ENCODE measurements at regions not wholly inside any gene's neighbourhood (a gene's known extent, or its start where the extent isn't known, plus 50 kb on each side); places are given as distances from the start of the nearest gene placed in this dataset.

DNA sequence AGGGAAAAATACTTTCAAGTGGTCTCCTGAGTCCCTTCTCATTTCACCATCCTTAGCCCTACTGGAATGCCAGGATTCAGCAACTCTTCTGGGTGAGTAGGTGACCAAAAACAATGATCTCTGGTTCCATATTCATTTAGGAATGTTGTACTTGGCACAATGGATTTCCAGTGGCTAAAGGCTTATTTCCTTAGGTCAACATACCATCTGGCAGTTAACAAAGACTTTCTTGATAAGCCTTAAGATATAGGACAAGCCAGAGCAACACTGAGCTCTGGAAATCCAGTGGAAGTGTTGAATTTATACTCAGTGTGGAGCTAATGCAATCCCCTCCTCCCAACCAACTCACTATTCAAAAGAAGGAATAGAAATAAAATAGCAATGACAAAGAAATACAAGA lies 139.4 kb upstream of the EMCN start:
- TF ChIP-seq, protein P1, sequence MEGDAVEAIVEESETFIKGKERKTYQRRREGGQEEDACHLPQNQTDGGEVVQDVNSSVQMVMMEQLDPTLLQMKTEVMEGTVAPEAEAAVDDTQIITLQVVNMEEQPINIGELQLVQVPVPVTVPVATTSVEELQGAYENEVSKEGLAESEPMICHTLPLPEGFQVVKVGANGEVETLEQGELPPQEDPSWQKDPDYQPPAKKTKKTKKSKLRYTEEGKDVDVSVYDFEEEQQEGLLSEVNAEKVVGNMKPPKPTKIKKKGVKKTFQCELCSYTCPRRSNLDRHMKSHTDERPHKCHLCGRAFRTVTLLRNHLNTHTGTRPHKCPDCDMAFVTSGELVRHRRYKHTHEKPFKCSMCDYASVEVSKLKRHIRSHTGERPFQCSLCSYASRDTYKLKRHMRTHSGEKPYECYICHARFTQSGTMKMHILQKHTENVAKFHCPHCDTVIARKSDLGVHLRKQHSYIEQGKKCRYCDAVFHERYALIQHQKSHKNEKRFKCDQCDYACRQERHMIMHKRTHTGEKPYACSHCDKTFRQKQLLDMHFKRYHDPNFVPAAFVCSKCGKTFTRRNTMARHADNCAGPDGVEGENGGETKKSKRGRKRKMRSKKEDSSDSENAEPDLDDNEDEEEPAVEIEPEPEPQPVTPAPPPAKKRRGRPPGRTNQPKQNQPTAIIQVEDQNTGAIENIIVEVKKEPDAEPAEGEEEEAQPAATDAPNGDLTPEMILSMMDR (IDR thresholded peaks at IDR 0.05; ENCODE audit: insufficient read depth, low read length, poor library complexity, severe bottlenecking): no peak
- H3K36me3 ChIP-seq (ENCODE audit: control insufficient read depth, insufficient read depth, low read length): no peaks in the 10 kb centered on the region
- H3K27me3 ChIP-seq (ENCODE audit: control insufficient read depth, insufficient read depth, low read length): no peaks in the 10 kb centered on the region
- DNase-seq (ENCODE audit: low read depth): no peak
- no peak overlapping the region for H3K4me3 ChIP-seq (ENCODE audit: low read depth, low read length)

DNA sequence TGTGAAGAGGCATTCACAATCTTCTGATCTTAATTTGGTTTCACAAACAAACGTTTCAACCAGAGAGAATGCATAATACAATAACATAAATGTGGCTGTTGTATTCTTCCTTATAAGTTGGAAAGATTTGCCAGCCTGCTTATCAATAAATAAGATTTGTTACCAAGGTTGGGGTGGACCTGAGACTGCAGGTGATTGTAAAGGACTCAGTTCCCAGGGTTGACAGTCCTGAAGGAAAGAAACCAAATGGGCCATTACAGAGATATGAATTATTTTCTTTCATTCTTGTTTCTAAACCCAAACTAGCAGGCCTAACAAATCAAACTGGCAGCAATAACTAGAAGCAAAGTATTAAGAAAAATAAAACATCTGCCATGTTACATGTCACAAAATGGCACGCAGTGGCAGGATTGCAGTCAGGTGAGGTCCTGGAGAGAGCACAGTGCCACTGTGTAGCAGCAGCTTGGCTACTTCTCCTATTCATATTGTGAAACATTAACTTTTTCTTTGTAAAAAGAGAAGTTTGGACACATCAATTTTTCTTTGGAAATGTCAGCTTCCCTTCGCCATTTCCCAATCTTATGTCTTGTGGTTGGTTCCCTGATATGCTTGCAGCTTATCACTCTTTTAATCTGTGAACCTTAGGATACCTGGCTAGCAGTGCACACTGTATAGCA lies 133.8 kb upstream of the EMCN start:
- TF ChIP-seq, protein P1 (IDR thresholded peaks at IDR 0.05; ENCODE audit: insufficient read depth, low read length, poor library complexity, severe bottlenecking): no peak
- DNase-seq (ENCODE audit: low read depth): no peak
- Histone ChIP-seq H3K36me3 (ENCODE audit: control insufficient read depth, insufficient read depth, low read length) (no peaks in the 10 kb centered on the region), H3K4me3 (ENCODE audit: low read depth, low read length) (no peak overlapping the region), H3K27me3 (ENCODE audit: control insufficient read depth, insufficient read depth, low read length) (no peaks in the 10 kb centered on the region)

- no peak overlapping the region for H3K4me3 ChIP-seq (ENCODE audit: low read depth, low read length)
- TF ChIP-seq, protein P1 (IDR thresholded peaks at IDR 0.05; ENCODE audit: insufficient read depth, low read length, poor library complexity, severe bottlenecking): no peak
- H3K27me3 ChIP-seq (ENCODE audit: control insufficient read depth, insufficient read depth, low read length): no peaks in the 10 kb centered on the region
- DNase-seq (ENCODE audit: low read depth): no peak
- H3K36me3 ChIP-seq (ENCODE audit: control insufficient read depth, insufficient read depth, low read length): no peaks in the 10 kb centered on the region
These were observed 131.6 kb upstream of the EMCN start for GRCh38 chr4:100649417-100649816.

GRCh38 chr4:100644150-100644549 lies 126.3 kb upstream of the EMCN start:
- TF ChIP-seq, protein P1 (IDR thresholded peaks at IDR 0.05; ENCODE audit: insufficient read depth, low read length, poor library complexity, severe bottlenecking): no peak
- no peak for DNase-seq (ENCODE audit: low read depth)
- Histone ChIP-seq H3K4me3 (ENCODE audit: low read depth, low read length) (no peak overlapping the region), H3K27me3 (ENCODE audit: control insufficient read depth, insufficient read depth, low read length) (no peaks in the 10 kb centered on the region), H3K36me3 (ENCODE audit: control insufficient read depth, insufficient read depth, low read length) (no peaks in the 10 kb centered on the region)

DNA sequence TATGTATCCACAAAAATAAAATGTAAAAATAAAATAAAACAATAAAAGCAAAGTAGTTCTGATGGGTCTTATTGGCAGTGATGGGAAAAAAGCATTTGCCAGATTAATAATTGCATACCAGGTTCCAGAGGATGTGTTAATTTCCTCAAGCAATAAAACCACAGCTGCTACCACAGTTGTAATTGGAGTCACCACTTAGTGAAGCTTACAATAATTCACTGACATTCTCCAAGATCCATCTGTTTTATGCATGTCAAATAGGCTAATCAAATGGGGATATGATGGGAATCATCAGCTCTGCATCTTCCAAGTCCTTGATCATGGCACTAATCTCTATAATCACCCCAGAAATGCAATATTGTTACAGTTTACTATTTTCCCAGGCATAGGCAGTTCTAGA lies 123.5 kb upstream of the EMCN start:
- Histone ChIP-seq H3K4me3 (ENCODE audit: low read depth, low read length) (no peak overlapping the region), H3K36me3 (ENCODE audit: control insufficient read depth, insufficient read depth, low read length) (no peaks in the 10 kb centered on the region), H3K27me3 (ENCODE audit: control insufficient read depth, insufficient read depth, low read length) (no peaks in the 10 kb centered on the region)
- TF ChIP-seq, protein P1 (IDR thresholded peaks at IDR 0.05; ENCODE audit: insufficient read depth, low read length, poor library complexity, severe bottlenecking): no peak
- DNase-seq (ENCODE audit: low read depth): no peak

- no peaks in the 10 kb centered on the region for H3K27me3 ChIP-seq (ENCODE audit: control insufficient read depth, insufficient read depth, low read length)
- no peak overlapping the region for H3K4me3 ChIP-seq (ENCODE audit: low read depth, low read length)
- H3K36me3 ChIP-seq (ENCODE audit: control insufficient read depth, insufficient read depth, low read length): no peaks in the 10 kb centered on the region
- no peak for DNase-seq (ENCODE audit: low read depth)
- TF ChIP-seq, protein P1 (IDR thresholded peaks at IDR 0.05; ENCODE audit: insufficient read depth, low read length, poor library complexity, severe bottlenecking): no peak
These were observed 118.1 kb upstream of the EMCN start for GRCh38 chr4:100635899-100636298.
